NB4 (cell line): ENCODE measurements at regions not wholly inside any gene's neighbourhood (a gene's known extent, or its start where the extent isn't known, plus 50 kb on each side); places are given as distances from the start of the nearest gene placed in this dataset.

Experiments
- MAX ChIP-seq: IDR thresholded peaks from 2 replicates; pipeline ENCODE4 v1.6.1; 2011; ENCODE audit warnings: low read depth, low read length
- MYC ChIP-seq: IDR thresholded peaks from 2 replicates; pipeline ENCODE4 v1.6.1; 2011; ENCODE audit warnings: low read depth, low read length
- POLR2A ChIP-seq: IDR thresholded peaks from 2 replicates; pipeline ENCODE4 v1.6.1; 2011; ENCODE audit warnings: mild to moderate bottlenecking; ENCODE audit not compliant: insufficient read length; ENCODE audit errors: extremely low read depth
- TF ChIP-seq, protein P1 (sequence below): IDR thresholded peaks from one replicate; pipeline ENCODE4 v1.5.1; 2012; ENCODE audit warnings: low read depth, low read length

- TF ChIP-seq POLR2A (no peak), MYC (no peak), MAX (no peak)
- TF ChIP-seq, protein P1, sequence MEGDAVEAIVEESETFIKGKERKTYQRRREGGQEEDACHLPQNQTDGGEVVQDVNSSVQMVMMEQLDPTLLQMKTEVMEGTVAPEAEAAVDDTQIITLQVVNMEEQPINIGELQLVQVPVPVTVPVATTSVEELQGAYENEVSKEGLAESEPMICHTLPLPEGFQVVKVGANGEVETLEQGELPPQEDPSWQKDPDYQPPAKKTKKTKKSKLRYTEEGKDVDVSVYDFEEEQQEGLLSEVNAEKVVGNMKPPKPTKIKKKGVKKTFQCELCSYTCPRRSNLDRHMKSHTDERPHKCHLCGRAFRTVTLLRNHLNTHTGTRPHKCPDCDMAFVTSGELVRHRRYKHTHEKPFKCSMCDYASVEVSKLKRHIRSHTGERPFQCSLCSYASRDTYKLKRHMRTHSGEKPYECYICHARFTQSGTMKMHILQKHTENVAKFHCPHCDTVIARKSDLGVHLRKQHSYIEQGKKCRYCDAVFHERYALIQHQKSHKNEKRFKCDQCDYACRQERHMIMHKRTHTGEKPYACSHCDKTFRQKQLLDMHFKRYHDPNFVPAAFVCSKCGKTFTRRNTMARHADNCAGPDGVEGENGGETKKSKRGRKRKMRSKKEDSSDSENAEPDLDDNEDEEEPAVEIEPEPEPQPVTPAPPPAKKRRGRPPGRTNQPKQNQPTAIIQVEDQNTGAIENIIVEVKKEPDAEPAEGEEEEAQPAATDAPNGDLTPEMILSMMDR: no peak
Measured at GRCh38 chr1:80066060-80066459, 1059.5 kb upstream of the ADGRL4 start.
